ENCODE measurements at regions not wholly inside any gene's neighbourhood (a gene's known extent, or its start where the extent isn't known, plus 50 kb on each side); places are given as distances from the start of the nearest gene placed in this dataset.
"Not testable (repeated sequence)": the region's sequence is repeated elsewhere in the genome, so short reads cannot be mapped to it uniquely, and the experiment has no call there.

GRCh38 chr12:13325037-13325436 is 128.5 kb downstream of the EMP1 start:
- not testable (repeated sequence) for DNase-seq

GRCh38 chr12:13318231-13319015 is 121.9 kb downstream of the EMP1 start:
- Histone ChIP-seq H2AFZ (ENCODE audit: low read depth) (no peak overlapping the region), H3K4me1 (ENCODE audit: control insufficient read depth in 1 of 2, insufficient read depth in 2 of 2, low read depth in 1 of 2, low read length in 1 of 2) (no peaks in the 10 kb centered on the region), H3K9me3 (no peaks in the 10 kb centered on the region), H4K20me1 (ENCODE audit: insufficient read depth) (no peaks in the 10 kb centered on the region), H3K27ac (ENCODE audit: low read depth in 2 of 2, low read length in 1 of 2) (no peak overlapping the region), H3K27me3 (ENCODE audit: insufficient read depth) (no peaks in the 10 kb centered on the region; the same call in 1 of the 2 replicates), H3K9ac (no peak overlapping the region), H3F3A (replicated peaks; ENCODE audit: insufficient read depth) (no peaks in the 10 kb centered on the region), H3K9me2 (no peaks in the 10 kb centered on the region), H3K4me2 (no peak overlapping the region), H3K79me2 (ENCODE audit: insufficient read depth) (no peaks in the 10 kb centered on the region), H3K36me3 (replicated peaks in 1 of 2; ENCODE audit: control insufficient read depth in 1 of 2, insufficient read depth in 2 of 2, low read length in 1 of 2) (no peaks in the 10 kb centered on the region), H3K4me3 (ENCODE audit: low read depth in 2 of 2, low read length in 1 of 2) (no peak overlapping the region)
- DNase-seq: no peak
- TF ChIP-seq USF2 (IDR thresholded peaks at IDR 0.05; ENCODE audit: borderline replicate concordance, low read depth, low read length) (no peak), MEF2A (IDR thresholded peaks at IDR 0.05; ENCODE audit: borderline replicate concordance, low read depth) (no peak), USF1 (IDR thresholded peaks at IDR 0.05; ENCODE audit: borderline replicate concordance, low read depth) (no peak), NRF1 (IDR thresholded peaks at IDR 0.05; ENCODE audit: low read depth, low read length) (no peak), NFIC (IDR thresholded peaks at IDR 0.05; ENCODE audit: borderline replicate concordance) (no peak), FOXM1 (IDR thresholded peaks at IDR 0.05; ENCODE audit: low read depth) (no peak), SIN3A (IDR thresholded peaks at IDR 0.05; ENCODE audit: borderline replicate concordance, low read depth, low read length) (no peak), ELF1 (IDR thresholded peaks at IDR 0.05) (no peak), GABPA (IDR thresholded peaks at IDR 0.05; ENCODE audit: low read depth) (no peak)
- ChIA-PET CTCF (interaction anchor here (0.8 to 1.2 kb wide), 2 partner anchors 40 to 63 kb away, joined by 3 to 4 read pairs; no protein-coding TSS in a partner anchor), POLR2A (no interaction called here)
- WGBS (ENCODE audit: low lambda C conversion rate): 50% methylated on average over 3 of the region's 3 CpGs

More at GRCh38 chr12:13325037-13325436, 128.5 kb downstream of the EMP1 start:
- CTCF ChIA-PET; H3K4me1 ChIP-seq (ENCODE audit: control insufficient read depth in 1 of 2, insufficient read depth in 2 of 2, low read depth in 1 of 2, low read length in 1 of 2); H3K27me3 ChIP-seq (ENCODE audit: insufficient read depth); H3F3A ChIP-seq (replicated peaks; ENCODE audit: insufficient read depth); H3K9ac ChIP-seq; H3K36me3 ChIP-seq (replicated peaks in 1 of 2; ENCODE audit: control insufficient read depth in 1 of 2, insufficient read depth in 2 of 2, low read length in 1 of 2); H3K79me2 ChIP-seq (ENCODE audit: insufficient read depth); H4K20me1 ChIP-seq (ENCODE audit: insufficient read depth); POLR2A ChIA-PET; H3K9me3 ChIP-seq; H3K4me3 ChIP-seq (ENCODE audit: low read depth in 2 of 2, low read length in 1 of 2); H3K9me2 ChIP-seq; H2AFZ ChIP-seq (ENCODE audit: low read depth); H3K4me2 ChIP-seq; H3K27ac ChIP-seq (ENCODE audit: low read depth in 2 of 2, low read length in 1 of 2): not testable (repeated sequence)
- WGBS (ENCODE audit: low lambda C conversion rate): 41% methylated on average over 3 of the region's 3 CpGs

Measured in SK-N-SH (cell line).